ENCODE measurements at regions not wholly inside any gene's neighbourhood (a gene's known extent, or its start where the extent isn't known, plus 50 kb on each side); places are given as distances from the start of the nearest gene placed in this dataset.

DNA sequence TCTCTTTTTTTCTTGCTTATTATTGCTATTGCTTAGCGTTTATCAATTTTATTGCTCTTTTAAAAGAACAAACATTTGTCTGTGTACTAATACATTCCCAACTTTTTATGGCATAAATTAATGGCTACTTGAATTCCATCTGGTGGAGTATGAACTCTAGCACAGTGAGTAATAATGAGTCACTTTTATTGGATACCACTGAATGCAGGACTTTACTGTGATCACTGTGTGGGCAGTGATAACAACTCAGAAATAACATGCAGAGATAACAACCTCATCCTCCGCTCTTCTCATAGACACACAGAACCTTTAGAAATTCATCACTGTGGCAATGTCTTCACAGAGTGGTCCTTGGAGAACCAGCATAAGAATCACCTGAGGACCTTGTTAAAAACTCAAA, 139.5 kb upstream of the PRNP start:
- no peaks in the 10 kb centered on the region for H4K20me1 ChIP-seq (ENCODE audit: insufficient read depth)
- H3K9me3 ChIP-seq (ENCODE audit: low read length), result no peaks in the 10 kb centered on the region
- H3K9me2 ChIP-seq (ENCODE audit: insufficient read depth, low read length), result no peaks in the 10 kb centered on the region
- no peak overlapping the region for H3K4me2 ChIP-seq (ENCODE audit: low read length)
- no peaks in the 10 kb centered on the region for H3K79me2 ChIP-seq (replicated peaks; ENCODE audit: insufficient read depth, low read length)
- no peak overlapping the region for H2AFZ ChIP-seq (ENCODE audit: low read depth, low read length)
- H3F3A ChIP-seq (ENCODE audit: insufficient read depth, low read length, poor library complexity, severe bottlenecking), result no peaks in the 10 kb centered on the region
- H3K27ac ChIP-seq (ENCODE audit: low read length), result no peak overlapping the region
- no peaks in the 10 kb centered on the region for H3K36me3 ChIP-seq (ENCODE audit: insufficient read depth, low read length)
- no peaks in the 10 kb centered on the region for H3K27me3 ChIP-seq (ENCODE audit: insufficient read depth, low read depth, low read length)
- H3K9ac ChIP-seq (ENCODE audit: low read length), result no peak overlapping the region
- no peak overlapping the region for H3K4me3 ChIP-seq (ENCODE audit: low read length)
- TF ChIP-seq, protein P1, sequence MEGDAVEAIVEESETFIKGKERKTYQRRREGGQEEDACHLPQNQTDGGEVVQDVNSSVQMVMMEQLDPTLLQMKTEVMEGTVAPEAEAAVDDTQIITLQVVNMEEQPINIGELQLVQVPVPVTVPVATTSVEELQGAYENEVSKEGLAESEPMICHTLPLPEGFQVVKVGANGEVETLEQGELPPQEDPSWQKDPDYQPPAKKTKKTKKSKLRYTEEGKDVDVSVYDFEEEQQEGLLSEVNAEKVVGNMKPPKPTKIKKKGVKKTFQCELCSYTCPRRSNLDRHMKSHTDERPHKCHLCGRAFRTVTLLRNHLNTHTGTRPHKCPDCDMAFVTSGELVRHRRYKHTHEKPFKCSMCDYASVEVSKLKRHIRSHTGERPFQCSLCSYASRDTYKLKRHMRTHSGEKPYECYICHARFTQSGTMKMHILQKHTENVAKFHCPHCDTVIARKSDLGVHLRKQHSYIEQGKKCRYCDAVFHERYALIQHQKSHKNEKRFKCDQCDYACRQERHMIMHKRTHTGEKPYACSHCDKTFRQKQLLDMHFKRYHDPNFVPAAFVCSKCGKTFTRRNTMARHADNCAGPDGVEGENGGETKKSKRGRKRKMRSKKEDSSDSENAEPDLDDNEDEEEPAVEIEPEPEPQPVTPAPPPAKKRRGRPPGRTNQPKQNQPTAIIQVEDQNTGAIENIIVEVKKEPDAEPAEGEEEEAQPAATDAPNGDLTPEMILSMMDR (IDR thresholded peaks at IDR 0.05; ENCODE audit: poor library complexity, severe bottlenecking), result no peak
- no peak for TF ChIP-seq MXI1 (conservative IDR thresholded peaks at IDR 0.05; ENCODE audit: poor library complexity, severe bottlenecking)
- no peak for TF ChIP-seq TAF1 (IDR thresholded peaks at IDR 0.05; ENCODE audit: low read depth)
- TF ChIP-seq, protein P2, sequence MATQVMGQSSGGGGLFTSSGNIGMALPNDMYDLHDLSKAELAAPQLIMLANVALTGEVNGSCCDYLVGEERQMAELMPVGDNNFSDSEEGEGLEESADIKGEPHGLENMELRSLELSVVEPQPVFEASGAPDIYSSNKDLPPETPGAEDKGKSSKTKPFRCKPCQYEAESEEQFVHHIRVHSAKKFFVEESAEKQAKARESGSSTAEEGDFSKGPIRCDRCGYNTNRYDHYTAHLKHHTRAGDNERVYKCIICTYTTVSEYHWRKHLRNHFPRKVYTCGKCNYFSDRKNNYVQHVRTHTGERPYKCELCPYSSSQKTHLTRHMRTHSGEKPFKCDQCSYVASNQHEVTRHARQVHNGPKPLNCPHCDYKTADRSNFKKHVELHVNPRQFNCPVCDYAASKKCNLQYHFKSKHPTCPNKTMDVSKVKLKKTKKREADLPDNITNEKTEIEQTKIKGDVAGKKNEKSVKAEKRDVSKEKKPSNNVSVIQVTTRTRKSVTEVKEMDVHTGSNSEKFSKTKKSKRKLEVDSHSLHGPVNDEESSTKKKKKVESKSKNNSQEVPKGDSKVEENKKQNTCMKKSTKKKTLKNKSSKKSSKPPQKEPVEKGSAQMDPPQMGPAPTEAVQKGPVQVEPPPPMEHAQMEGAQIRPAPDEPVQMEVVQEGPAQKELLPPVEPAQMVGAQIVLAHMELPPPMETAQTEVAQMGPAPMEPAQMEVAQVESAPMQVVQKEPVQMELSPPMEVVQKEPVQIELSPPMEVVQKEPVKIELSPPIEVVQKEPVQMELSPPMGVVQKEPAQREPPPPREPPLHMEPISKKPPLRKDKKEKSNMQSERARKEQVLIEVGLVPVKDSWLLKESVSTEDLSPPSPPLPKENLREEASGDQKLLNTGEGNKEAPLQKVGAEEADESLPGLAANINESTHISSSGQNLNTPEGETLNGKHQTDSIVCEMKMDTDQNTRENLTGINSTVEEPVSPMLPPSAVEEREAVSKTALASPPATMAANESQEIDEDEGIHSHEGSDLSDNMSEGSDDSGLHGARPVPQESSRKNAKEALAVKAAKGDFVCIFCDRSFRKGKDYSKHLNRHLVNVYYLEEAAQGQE (IDR thresholded peaks at IDR 0.05; ENCODE audit: borderline replicate concordance), result no peak
- TF ChIP-seq POLR2AphosphoS5 (IDR thresholded peaks at IDR 0.05), result no peak
- TF ChIP-seq RAD21 (conservative IDR thresholded peaks at IDR 0.05), result no peak
- no peak for TF ChIP-seq EZH2 (IDR thresholded peaks at IDR 0.05; ENCODE audit: borderline replicate concordance, insufficient read depth, low read length, poor library complexity, severe bottlenecking)
- no peak for TF ChIP-seq SMC3 (conservative IDR thresholded peaks at IDR 0.05; ENCODE audit: poor library complexity)
- TF ChIP-seq EP300 (conservative IDR thresholded peaks at IDR 0.05; ENCODE audit: poor library complexity, severe bottlenecking), result no peak

DNA sequence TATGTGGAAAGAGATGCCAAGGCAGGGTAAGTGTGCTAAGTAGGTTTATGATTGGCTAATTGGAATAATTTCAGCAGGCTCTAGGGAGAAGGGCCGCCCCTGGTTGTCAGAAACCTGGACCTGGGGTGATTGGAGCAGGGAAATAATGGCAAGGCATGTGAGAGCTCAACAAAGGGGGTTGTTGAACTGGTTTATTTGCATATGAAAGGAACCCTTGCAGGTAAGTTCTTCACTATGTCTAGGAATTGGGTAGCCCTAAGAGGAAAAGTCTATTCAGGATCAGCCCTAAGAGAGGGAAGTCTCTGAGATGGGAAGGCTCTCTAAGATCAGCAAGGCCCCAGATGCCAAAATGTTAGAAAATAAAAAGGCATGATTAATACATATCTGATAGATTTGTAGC, 139.9 kb upstream of the PRNP start:
- Histone ChIP-seq H3K27me3 (ENCODE audit: insufficient read depth, low read depth, low read length) (no peaks in the 10 kb centered on the region), H3K9ac (ENCODE audit: low read length) (no peak overlapping the region), H3K4me3 (ENCODE audit: low read length) (no peak overlapping the region), H3K9me3 (ENCODE audit: low read length) (no peaks in the 10 kb centered on the region), H2AFZ (ENCODE audit: low read depth, low read length) (no peak overlapping the region), H3K27ac (ENCODE audit: low read length) (no peak overlapping the region), H3F3A (ENCODE audit: insufficient read depth, low read length, poor library complexity, severe bottlenecking) (no peaks in the 10 kb centered on the region), H3K79me2 (replicated peaks; ENCODE audit: insufficient read depth, low read length) (no peaks in the 10 kb centered on the region), H3K4me2 (ENCODE audit: low read length) (no peak overlapping the region), H4K20me1 (ENCODE audit: insufficient read depth) (no peaks in the 10 kb centered on the region), H3K9me2 (ENCODE audit: insufficient read depth, low read length) (no peaks in the 10 kb centered on the region), H3K36me3 (ENCODE audit: insufficient read depth, low read length) (no peaks in the 10 kb centered on the region)
- TF ChIP-seq RAD21 (conservative IDR thresholded peaks at IDR 0.05), result no peak
- no peak for TF ChIP-seq TAF1 (IDR thresholded peaks at IDR 0.05; ENCODE audit: low read depth)
- no peak for TF ChIP-seq EZH2 (IDR thresholded peaks at IDR 0.05; ENCODE audit: borderline replicate concordance, insufficient read depth, low read length, poor library complexity, severe bottlenecking)
- no peak for TF ChIP-seq SMC3 (conservative IDR thresholded peaks at IDR 0.05; ENCODE audit: poor library complexity)
- TF ChIP-seq, protein P1 (IDR thresholded peaks at IDR 0.05; ENCODE audit: poor library complexity, severe bottlenecking), result no peak
- no peak for TF ChIP-seq POLR2AphosphoS5 (IDR thresholded peaks at IDR 0.05)
- TF ChIP-seq, protein P2 (IDR thresholded peaks at IDR 0.05; ENCODE audit: borderline replicate concordance), result no peak
- no peak for TF ChIP-seq EP300 (conservative IDR thresholded peaks at IDR 0.05; ENCODE audit: poor library complexity, severe bottlenecking)
- no peak for TF ChIP-seq MXI1 (conservative IDR thresholded peaks at IDR 0.05; ENCODE audit: poor library complexity, severe bottlenecking)
